BJ (cell line): ENCODE measurements at regions not wholly inside any gene's neighbourhood (a gene's known extent, or its start where the extent isn't known, plus 50 kb on each side); places are given as distances from the start of the nearest gene placed in this dataset.
"Not testable (repeated sequence)": the region's sequence is repeated elsewhere in the genome, so short reads cannot be mapped to it uniquely, and the experiment has no call there.

Experiments used
- CTCF ChIA-PET: fragments of 350-600 bp; formaldehyde crosslinking; extraction: SDS; loops from one replicate; lab custom pipeline; 2021; ENCODE audit warnings: antibody characterized with exemption, inconsistent platforms; lab: Yijun Ruan, JAX
- POLR2A ChIA-PET: fragments of 300-600 bp; sonication (Branson Sonifier 250); formaldehyde crosslinking; extraction: SDS; loops from one replicate; lab custom pipeline; 2021; ENCODE audit warnings: antibody characterized with exemption; lab: Charles Lee
- DNase-seq: peaks from one replicate; pipeline ENCODE4 v3.0.0-alpha.2; 2011; ENCODE audit warnings: low read depth
- H3K27me3 ChIP-seq: 2 replicates; pipeline ENCODE4 v1.6.0; 2011; ENCODE audit warnings: low read length; ENCODE audit not compliant: control insufficient read depth, insufficient read depth
- H3K36me3 ChIP-seq: 2 replicates; pipeline ENCODE4 v1.5.1; 2011; ENCODE audit warnings: low read length; ENCODE audit not compliant: control insufficient read depth, insufficient read depth
- H3K4me3 ChIP-seq: 2 replicates; pipeline ENCODE4 v1.5.1; 2011; ENCODE audit warnings: low read depth, mild to moderate bottlenecking, control low read depth, low read length
- CTCF ChIP-seq: IDR thresholded peaks from 2 replicates; pipeline ENCODE4 v1.5.1; 2011; ENCODE audit warnings: low read depth, mild to moderate bottlenecking, control low read depth, inconsistent platforms, low read length, moderate library complexity; ENCODE audit not compliant: insufficient read depth

- ChIA-PET POLR2A (no interaction called here), CTCF (interaction anchor here (1.1 kb wide), 1 partner anchor 9 kb away, joined by 3 read pairs; no protein-coding TSS in a partner anchor)
- no peak overlapping the region for H3K4me3 ChIP-seq
- H3K27me3 ChIP-seq = no peaks in the 10 kb centered on the region
- no peak for DNase-seq
- no peaks in the 10 kb centered on the region for H3K36me3 ChIP-seq
- no peak for TF ChIP-seq CTCF
Measured at GRCh38 chr2:172305066-172305465, 122.3 kb upstream of the ITGA6 start.

- no peak for TF ChIP-seq CTCF
- no peak overlapping the region for H3K4me3 ChIP-seq
- CTCF ChIA-PET = no interaction called here
- no peaks in the 10 kb centered on the region for H3K27me3 ChIP-seq
- POLR2A ChIA-PET = no interaction called here
- no peaks in the 10 kb centered on the region for H3K36me3 ChIP-seq
- no peak for DNase-seq
Measured at GRCh38 chr2:172307800-172308199, 119.6 kb upstream of the ITGA6 start.

- CTCF ChIA-PET = no interaction called here
- no peak for TF ChIP-seq CTCF
- POLR2A ChIA-PET = no interaction called here
- no peaks in the 10 kb centered on the region for H3K36me3 ChIP-seq
- no peaks in the 10 kb centered on the region for H3K27me3 ChIP-seq
- no peak for DNase-seq
- no peak overlapping the region for H3K4me3 ChIP-seq
Measured at GRCh38 chr2:172308253-172308935, 119.0 kb upstream of the ITGA6 start.

GRCh38 chr2:172311921-172312345 is 115.5 kb upstream of the ITGA6 start:
- no peak for DNase-seq
- ChIA-PET POLR2A (no interaction called here), CTCF (no interaction called here)
- H3K27me3 ChIP-seq = no peaks in the 10 kb centered on the region
- H3K4me3 ChIP-seq = no peak overlapping the region
- no peak for TF ChIP-seq CTCF
- no peaks in the 10 kb centered on the region for H3K36me3 ChIP-seq

- Histone ChIP-seq H3K27me3 (no peaks in the 10 kb centered on the region), H3K36me3 (no peaks in the 10 kb centered on the region), H3K4me3 (no peak overlapping the region)
- no peak for DNase-seq
- CTCF ChIA-PET = interaction anchor here (1.0 to 1.7 kb wide), 2 partner anchors 9 to 20 kb away, joined by 3 read pairs; no protein-coding TSS in a partner anchor
- no peak for TF ChIP-seq CTCF
- POLR2A ChIA-PET = no interaction called here
Measured at GRCh38 chr2:172313715-172314341, 113.6 kb upstream of the ITGA6 start.

- H3K36me3 ChIP-seq, DNase-seq, H3K4me3 ChIP-seq, POLR2A ChIA-PET, H3K27me3 ChIP-seq, CTCF ChIA-PET: not testable (repeated sequence)
Measured at GRCh38 chr2:172315070-172315469, 112.3 kb upstream of the ITGA6 start.
